ENCODE measurements at regions not wholly inside any gene's neighbourhood (a gene's known extent, or its start where the extent isn't known, plus 50 kb on each side); places are given as distances from the start of the nearest gene placed in this dataset.

GRCh38 chr17:33602981-33603380 is 309.9 kb upstream of the ASIC2 start:
- DNase-seq: no peak
- Histone ChIP-seq H3K27ac (no peak overlapping the region), H3K27me3 (no peaks in the 10 kb centered on the region), H3K9me3 (no peaks in the 10 kb centered on the region), H3K4me1 (ENCODE audit: insufficient read depth) (no peaks in the 10 kb centered on the region), H3K4me3 (no peak overlapping the region), H3K36me3 (no peaks in the 10 kb centered on the region)
- 7 to 20% (median 15%) methylated on average over 1 of the region's 1 CpG for WGBS, 3 donors
- intact Hi-C loops (cut with DNase I): loop anchor here in 1 of 4 donors (10.0 kb wide), 1 partner anchor 188 kb away; no protein-coding TSS in a partner anchor
- TF ChIP-seq, protein P1, sequence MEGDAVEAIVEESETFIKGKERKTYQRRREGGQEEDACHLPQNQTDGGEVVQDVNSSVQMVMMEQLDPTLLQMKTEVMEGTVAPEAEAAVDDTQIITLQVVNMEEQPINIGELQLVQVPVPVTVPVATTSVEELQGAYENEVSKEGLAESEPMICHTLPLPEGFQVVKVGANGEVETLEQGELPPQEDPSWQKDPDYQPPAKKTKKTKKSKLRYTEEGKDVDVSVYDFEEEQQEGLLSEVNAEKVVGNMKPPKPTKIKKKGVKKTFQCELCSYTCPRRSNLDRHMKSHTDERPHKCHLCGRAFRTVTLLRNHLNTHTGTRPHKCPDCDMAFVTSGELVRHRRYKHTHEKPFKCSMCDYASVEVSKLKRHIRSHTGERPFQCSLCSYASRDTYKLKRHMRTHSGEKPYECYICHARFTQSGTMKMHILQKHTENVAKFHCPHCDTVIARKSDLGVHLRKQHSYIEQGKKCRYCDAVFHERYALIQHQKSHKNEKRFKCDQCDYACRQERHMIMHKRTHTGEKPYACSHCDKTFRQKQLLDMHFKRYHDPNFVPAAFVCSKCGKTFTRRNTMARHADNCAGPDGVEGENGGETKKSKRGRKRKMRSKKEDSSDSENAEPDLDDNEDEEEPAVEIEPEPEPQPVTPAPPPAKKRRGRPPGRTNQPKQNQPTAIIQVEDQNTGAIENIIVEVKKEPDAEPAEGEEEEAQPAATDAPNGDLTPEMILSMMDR (IDR thresholded peaks at IDR 0.05): no peak
- no peak for TF ChIP-seq POLR2A (IDR thresholded peaks at IDR 0.05)
- no peak for TF ChIP-seq EP300 (IDR thresholded peaks at IDR 0.05)

DNA sequence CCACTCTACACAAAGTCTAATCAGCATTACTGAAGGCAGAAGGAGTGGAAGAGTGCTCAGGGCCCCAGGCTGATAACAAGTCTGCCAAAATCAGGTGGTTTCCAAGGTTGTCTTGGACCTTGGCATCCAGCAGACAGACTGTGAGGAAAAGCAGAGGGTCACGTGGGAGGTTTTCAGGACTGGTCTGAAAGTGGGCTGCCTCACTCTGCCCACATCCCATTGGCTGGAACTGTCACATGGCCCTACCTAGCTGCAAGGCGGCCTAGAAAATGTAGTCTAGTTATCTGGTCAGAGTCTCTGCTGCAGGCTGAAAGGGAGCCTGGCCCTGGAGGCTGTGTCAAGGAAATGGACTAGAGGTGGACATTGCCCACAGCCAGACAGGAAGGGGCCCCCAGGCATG is 310.7 kb upstream of the ASIC2 start:
- intact Hi-C loops (cut with DNase I): loop anchor here in 1 of 4 donors (10.0 kb wide), 1 partner anchor 189 kb away; no protein-coding TSS in a partner anchor
- WGBS, 3 donors: 31 to 33% (median 31%) methylated on average over 2 of the region's 2 CpGs
- H3K27ac ChIP-seq: no peak overlapping the region

GRCh38 chr17:33611532-33611931 is 318.4 kb upstream of the ASIC2 start:
- H3K36me3 ChIP-seq: no peaks in the 10 kb centered on the region
- H3K27ac ChIP-seq: no peak overlapping the region
- TF ChIP-seq, protein P1 (IDR thresholded peaks at IDR 0.05): no peak
- TF ChIP-seq POLR2A (IDR thresholded peaks at IDR 0.05) (no peak), EP300 (IDR thresholded peaks at IDR 0.05) (no peak)
- H3K4me1 ChIP-seq (ENCODE audit: insufficient read depth): no peaks in the 10 kb centered on the region
- intact Hi-C loops (cut with DNase I): no loop called here
- WGBS, 3 donors: 0 to 44% (median 25%) methylated on average over 1 of the region's 1 CpG
- H3K27me3 ChIP-seq: no peaks in the 10 kb centered on the region
- no peak for DNase-seq
- H3K9me3 ChIP-seq: no peaks in the 10 kb centered on the region
- no peak overlapping the region for H3K4me3 ChIP-seq

More for the DNA sequence above, 310.7 kb upstream of the ASIC2 start:
- Histone ChIP-seq H3K4me3 (no peak overlapping the region), H3K4me1 (ENCODE audit: insufficient read depth) (no peaks in the 10 kb centered on the region), H3K36me3 (no peaks in the 10 kb centered on the region), H3K27me3 (no peaks in the 10 kb centered on the region), H3K9me3 (no peaks in the 10 kb centered on the region)
- no peak for DNase-seq
- TF ChIP-seq EP300 (IDR thresholded peaks at IDR 0.05) (no peak), POLR2A (IDR thresholded peaks at IDR 0.05) (no peak)
- TF ChIP-seq, protein P1 (IDR thresholded peaks at IDR 0.05): no peak

DNA sequence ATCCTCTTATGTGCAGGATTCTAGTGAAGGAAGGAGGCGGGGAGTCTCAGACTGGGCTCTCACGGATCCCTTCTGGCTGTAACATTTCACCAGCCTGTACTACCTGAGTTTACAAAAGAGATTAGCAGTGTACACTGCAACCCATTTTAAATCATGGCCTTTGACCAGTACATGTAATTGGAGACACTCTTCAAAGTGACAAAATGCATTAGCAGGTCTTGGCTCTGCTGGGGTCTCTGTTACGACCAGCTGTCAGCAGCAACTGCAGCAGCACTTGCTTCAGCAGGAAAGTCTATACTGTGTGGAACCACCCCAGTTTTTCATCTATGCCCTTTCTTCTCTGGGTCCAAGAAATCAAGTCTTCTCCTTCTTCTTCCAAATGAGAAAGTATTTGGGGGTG is 322.8 kb upstream of the ASIC2 start:
- Histone ChIP-seq H3K27ac (no peak overlapping the region), H3K4me3 (no peak overlapping the region), H3K4me1 (ENCODE audit: insufficient read depth) (no peaks in the 10 kb centered on the region), H3K36me3 (no peaks in the 10 kb centered on the region), H3K27me3 (no peaks in the 10 kb centered on the region), H3K9me3 (no peaks in the 10 kb centered on the region)
- intact Hi-C loops (cut with DNase I): no loop called here
- TF ChIP-seq, protein P1 (IDR thresholded peaks at IDR 0.05): no peak
- TF ChIP-seq EP300 (IDR thresholded peaks at IDR 0.05) (no peak), POLR2A (IDR thresholded peaks at IDR 0.05) (no peak)
- 43 to 49% (median 48%) methylated on average over 3 of the region's 3 CpGs for WGBS, 3 donors
- DNase-seq: no peak
